T47D (cell line): ENCODE measurements at regions not wholly inside any gene's neighbourhood (a gene's known extent, or its start where the extent isn't known, plus 50 kb on each side); places are given as distances from the start of the nearest gene placed in this dataset.

Experiments used
- DNase-seq, 2 experiments: peaks; one replicate each; pipeline versions ENCODE4 v3.0.0 to v3.0.0-alpha.2; 2011 to 2012; ENCODE audit warnings: low read depth in 1 of 2, low spot score in 1 of 2
- JUND ChIP-seq: IDR thresholded peaks from 2 replicates; pipeline ENCODE4 v1.6.1; 2012; ENCODE audit warnings: low read depth
- in situ Hi-C: cut with HindIII; loops from 2 replicates; pipeline ENCODE4 v1.10.0; 2016; ENCODE audit warnings: low sequenced_read_pairs, low pct_unique_long_range_greater_than_20kb

GRCh38 chr13:90776051-90776748, 571.3 kb upstream of the MIR17HG start:
- TF ChIP-seq JUND: no peak
- in situ Hi-C loops: no loop called here
- DNase-seq: no peak

DNA sequence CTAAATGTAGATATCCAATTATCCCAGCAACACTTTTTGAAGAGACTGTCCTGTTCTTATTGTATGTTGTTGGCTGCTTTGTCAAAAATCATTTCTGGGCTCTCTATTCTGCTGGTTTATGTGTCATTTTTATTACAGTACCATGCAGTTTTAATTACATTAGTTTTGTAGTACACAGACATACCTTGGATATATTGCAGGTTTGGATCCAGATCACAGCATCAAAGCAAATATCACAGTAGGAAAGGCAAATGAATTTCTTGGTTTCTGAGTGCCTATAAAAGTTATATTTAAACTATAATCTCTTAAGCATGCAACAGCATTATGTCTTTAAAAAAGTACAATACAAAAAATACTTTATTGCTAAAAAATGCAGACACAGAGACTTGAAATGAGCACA, 564.2 kb upstream of the MIR17HG start:
- no peak for DNase-seq
- in situ Hi-C loops: no loop called here
- no peak for TF ChIP-seq JUND

- in situ Hi-C loops: no loop called here
- TF ChIP-seq JUND: no peak
- no peak for DNase-seq
Observed at GRCh38 chr13:90787007-90787406, 560.5 kb upstream of the MIR17HG start.

DNA sequence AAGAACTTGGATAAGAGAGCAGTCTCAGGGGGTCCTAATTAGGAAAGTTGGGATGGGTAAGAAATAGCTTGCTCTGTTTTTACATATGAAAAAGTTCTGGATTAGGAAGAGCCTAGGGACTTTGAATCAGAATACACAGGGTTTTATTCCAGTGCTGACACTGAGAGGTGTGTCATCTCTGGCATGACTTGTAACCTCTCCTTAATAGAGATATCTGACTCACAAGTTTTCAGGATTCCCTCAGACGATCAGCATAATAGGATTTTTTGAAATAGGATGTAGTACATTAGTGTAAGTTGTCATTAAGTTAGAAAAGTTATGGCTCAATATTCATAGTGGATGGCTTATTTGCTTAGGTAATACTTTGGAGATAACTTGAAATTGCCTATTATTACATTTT, 555.2 kb upstream of the MIR17HG start:
- no peak for DNase-seq
- TF ChIP-seq JUND: no peak
- in situ Hi-C loops: no loop called here

DNA sequence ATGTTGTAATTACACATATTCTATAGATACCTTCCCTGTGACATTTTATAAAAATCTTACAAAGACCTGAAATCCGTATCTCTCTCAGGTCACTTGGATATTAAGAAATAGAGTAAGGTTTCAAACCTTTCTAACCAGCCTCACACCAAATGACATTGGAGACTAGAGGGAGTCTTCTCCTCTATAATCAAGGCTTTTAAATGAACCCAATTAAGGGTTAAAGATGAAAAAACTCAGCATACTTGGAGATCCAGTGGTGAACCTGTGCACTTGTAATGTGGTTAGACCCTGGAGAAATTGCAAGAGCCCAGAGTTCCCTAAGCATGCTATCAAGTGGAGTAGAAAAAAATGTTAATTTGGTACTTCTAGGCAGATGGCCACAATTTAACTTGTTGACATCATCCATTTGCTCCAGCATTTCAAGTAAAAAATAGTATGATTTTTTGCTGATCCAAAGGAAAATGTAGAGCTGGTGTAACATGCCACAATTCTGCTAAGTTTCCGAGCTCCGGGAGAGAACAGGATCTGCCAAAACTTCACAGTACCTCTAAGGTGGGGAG, 554.1 kb upstream of the MIR17HG start:
- TF ChIP-seq JUND: no peak
- no peak for DNase-seq
- in situ Hi-C loops: no loop called here

DNA sequence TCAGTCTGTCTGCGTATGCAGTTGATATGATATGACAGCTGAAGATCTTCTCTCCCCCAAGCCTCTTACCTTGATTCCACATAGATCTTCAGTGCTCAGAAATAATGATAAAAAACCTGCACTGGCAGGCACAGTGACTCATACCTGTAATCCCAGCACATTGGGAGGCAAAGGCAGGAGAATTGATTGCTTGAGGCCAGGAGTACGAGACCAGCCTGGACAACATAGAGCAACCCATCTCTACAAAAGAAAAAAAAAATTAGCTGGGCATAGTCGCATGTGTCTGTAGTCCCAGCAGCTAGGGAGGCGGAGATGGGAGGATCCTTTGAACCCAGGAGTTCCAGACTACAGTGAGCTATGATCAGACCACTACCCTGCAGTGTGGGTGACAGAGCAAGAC, 551.0 kb upstream of the MIR17HG start:
- DNase-seq: no peak
- in situ Hi-C loops: no loop called here
- TF ChIP-seq JUND: no peak

DNA sequence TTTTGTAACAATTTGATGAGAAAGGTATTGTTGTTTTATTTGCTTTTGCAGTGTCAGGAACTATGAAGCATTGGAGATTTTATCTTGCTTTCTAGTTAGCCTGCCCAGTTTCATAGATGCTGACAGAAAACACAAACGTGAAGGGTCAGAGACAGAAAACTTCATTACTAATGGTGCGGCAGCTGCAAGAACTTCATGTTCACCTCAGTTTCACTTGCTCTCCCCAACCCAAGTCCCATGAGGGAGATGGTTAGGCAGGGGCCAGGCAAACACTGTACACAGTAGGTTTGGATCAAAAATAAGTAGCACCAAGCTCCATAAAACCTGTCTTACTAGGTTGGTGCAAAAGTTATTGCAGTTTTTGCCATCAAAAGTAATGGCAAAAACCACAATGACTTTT, 550.2 kb upstream of the MIR17HG start:
- no peak for TF ChIP-seq JUND
- peak in 1 of 2 experiments; percentile 1 for DNase-seq
- in situ Hi-C loops: no loop called here

DNA sequence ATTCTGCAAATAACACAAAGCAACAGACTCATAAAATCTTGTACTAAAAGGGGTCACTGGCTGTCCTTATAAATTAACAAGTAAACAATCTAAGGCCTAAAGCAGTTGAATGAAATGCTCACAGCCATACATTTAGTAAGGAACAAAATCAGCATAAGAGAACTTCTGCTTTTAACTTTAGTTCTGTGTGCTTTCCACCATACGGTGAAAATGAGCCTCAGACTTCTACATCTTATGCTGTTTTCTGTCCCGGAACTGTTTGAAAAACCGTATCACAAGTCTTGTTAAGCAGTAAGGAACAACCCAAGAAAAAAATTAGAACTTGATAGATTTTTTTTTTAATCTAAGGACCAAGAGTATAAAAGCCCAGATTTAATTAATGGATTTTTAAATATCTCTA, 549.1 kb upstream of the MIR17HG start:
- no peak for DNase-seq
- in situ Hi-C loops: no loop called here

GRCh38 chr13:90800082-90800746, 547.3 kb upstream of the MIR17HG start:
- no peak for TF ChIP-seq JUND
- in situ Hi-C loops: no loop called here
- DNase-seq: no peak

More for the DNA sequence above, 549.1 kb upstream of the MIR17HG start:
- TF ChIP-seq JUND: no peak

DNA sequence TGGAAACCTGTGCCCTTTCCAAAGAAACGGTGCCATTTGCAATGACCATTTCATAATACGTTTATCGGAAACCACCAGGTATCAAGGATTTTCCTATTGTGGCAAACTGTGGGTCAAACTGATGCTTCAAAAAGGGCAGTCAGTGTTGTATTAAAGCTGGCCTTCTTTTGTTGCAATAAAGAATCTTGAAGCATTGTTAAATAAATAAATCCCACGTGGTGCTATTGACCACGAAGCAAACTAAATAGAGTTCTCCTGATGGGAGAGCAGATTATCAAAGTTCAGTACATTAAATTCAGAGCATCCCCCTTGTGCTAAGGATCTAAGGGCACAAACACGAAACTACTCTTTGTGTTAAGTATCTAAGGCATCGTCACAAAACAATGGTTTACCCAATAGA, 545.9 kb upstream of the MIR17HG start:
- in situ Hi-C loops: no loop called here
- TF ChIP-seq JUND: no peak
- DNase-seq: no peak

DNA sequence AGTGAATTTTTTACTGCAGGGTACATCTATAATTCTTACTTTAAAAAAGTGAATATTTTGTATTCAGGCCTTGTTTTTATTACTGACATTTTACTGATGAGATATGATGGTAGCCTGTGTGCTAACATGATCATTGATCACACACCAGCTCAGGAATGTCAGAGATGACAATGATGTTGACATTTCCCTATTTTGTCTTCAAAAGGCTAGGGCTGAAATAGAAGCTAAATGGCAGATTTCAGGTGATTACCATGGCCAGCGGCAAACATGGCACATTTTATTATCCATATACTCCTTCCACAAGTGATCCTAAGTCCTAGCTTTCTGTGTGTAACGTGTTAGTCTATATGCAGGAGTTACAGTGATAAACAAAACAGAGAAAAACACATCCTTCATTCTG, 544.3 kb upstream of the MIR17HG start:
- no peak for TF ChIP-seq JUND
- in situ Hi-C loops: no loop called here
- no peak for DNase-seq

DNA sequence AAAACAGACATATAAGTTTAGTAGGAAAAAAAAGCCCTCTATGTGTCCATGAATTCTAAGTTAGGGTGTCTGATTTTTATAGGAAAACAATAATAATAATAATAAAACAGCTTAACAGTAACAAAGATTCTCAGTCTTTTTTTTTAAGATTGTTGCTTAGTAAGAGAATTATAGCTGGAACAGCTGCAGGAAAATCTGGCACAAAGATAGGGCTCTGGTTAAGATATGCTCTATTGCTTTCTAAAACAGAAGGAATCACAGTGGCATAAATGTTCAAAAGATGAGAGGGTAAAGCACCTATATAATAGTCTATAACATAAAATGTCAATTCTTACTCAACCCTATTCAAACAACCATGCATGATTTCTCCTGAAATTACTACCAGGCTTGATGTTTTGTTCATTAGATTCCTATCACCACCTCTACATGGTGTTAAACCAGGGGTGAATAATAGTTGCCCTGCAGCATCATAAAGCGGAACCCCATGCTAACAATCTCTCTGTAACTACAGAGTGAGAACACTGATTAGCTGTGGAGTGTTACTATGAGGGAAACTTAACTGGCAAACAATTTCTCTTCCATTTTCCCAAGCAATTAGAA, 541.4 kb upstream of the MIR17HG start:
- no peak for DNase-seq
- in situ Hi-C loops: no loop called here
- no peak for TF ChIP-seq JUND

DNA sequence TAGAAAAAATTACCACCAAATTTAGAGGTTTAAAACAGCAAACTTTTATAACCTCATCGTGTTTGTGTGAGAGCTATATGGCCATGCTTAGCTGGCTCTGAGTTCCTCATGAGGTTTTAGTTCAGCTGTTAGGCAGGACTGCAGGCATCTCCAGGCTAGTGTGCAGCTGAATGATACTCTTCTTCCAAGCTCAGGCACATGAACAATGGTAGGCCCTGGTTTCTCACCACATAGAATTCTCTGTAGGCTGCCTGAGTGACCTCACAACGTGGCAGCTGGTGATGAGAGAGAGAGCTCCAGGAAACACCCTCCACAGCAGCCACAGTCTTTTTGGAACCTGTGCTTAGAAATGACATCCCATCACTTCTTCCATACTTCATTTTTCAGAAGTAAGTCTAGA, 540.6 kb upstream of the MIR17HG start:
- in situ Hi-C loops: no loop called here
- TF ChIP-seq JUND: no peak
- no peak for DNase-seq
